Left ventricle myocardium inferior (tissue), 1 donor: ENCODE measurements at regions not wholly inside any gene's neighbourhood (a gene's known extent, or its start where the extent isn't known, plus 50 kb on each side); places are given as distances from the start of the nearest gene placed in this dataset.

Source experiments
- DNase-seq: peaks from one replicate; pipeline ENCODE4 v3.0.0-alpha.2; 2020
- H3K27ac ChIP-seq: fragments of 200-600 bp; replicated peaks from 2 replicates; pipeline ENCODE4 v1.8.0; 2021
- H3K27me3 ChIP-seq: fragments of 200-600 bp; 2 replicates; pipeline ENCODE4 v1.8.0; 2021; ENCODE audit warnings: low read depth
- H3K36me3 ChIP-seq: fragments of 200-600 bp; 2 replicates; pipeline ENCODE4 v1.8.0; 2021
- H3K4me1 ChIP-seq: fragments of 200-600 bp; 2 replicates; pipeline ENCODE4 v1.8.0; 2021
- H3K4me3 ChIP-seq: fragments of 200-600 bp; 2 replicates; pipeline ENCODE4 v1.8.0; 2021; ENCODE audit warnings: mild to moderate bottlenecking, moderate library complexity
- H3K9me3 ChIP-seq: fragments of 200-600 bp; replicated peaks from 2 replicates; pipeline ENCODE4 v1.8.0; 2021
- CTCF ChIP-seq: fragments of 200-600 bp; IDR thresholded peaks from 2 replicates; pipeline ENCODE4 v1.8.0; 2021; ENCODE audit warnings: antibody characterized with exemption, mild to moderate bottlenecking, borderline replicate concordance
- intact Hi-C: fragments of 100-400 bp; cut with micrococcal nuclease; formaldehyde crosslinking; loops from one replicate; pipeline ENCODE4 v1.11.0; 2022
- donor health status: DM: no; HTN: yes; CAD: no; lungs with severe emphysema.

- Histone ChIP-seq H3K36me3 (no peaks in the 10 kb centered on the region), H3K27ac (no peak overlapping the region), H3K4me3 (no peak overlapping the region), H3K9me3 (no peaks in the 10 kb centered on the region), H3K27me3 (no peaks in the 10 kb centered on the region), H3K4me1 (no peaks in the 10 kb centered on the region)
- no peak for TF ChIP-seq CTCF
- no peak for DNase-seq
- intact Hi-C loops = no loop called here
Measured at GRCh38 chr14:42676636-42677035, 1070.0 kb downstream of the LRFN5 start.

GRCh38 chr14:42673963-42674362, 1067.3 kb downstream of the LRFN5 start:
- Histone ChIP-seq H3K4me3 (no peak overlapping the region), H3K9me3 (no peaks in the 10 kb centered on the region), H3K36me3 (no peaks in the 10 kb centered on the region), H3K27me3 (no peaks in the 10 kb centered on the region), H3K27ac (no peak overlapping the region), H3K4me1 (no peaks in the 10 kb centered on the region)
- intact Hi-C loops = no loop called here
- DNase-seq = no peak
- TF ChIP-seq CTCF = no peak

GRCh38 chr14:42671636-42672035, 1065.0 kb downstream of the LRFN5 start:
- no peaks in the 10 kb centered on the region for H3K4me1 ChIP-seq

GRCh38 chr14:42665083-42665482, 1058.4 kb downstream of the LRFN5 start:
- no peak for DNase-seq

More at GRCh38 chr14:42671636-42672035, 1065.0 kb downstream of the LRFN5 start:
- Histone ChIP-seq H3K36me3 (no peaks in the 10 kb centered on the region), H3K4me3 (no peak overlapping the region), H3K27ac (no peak overlapping the region), H3K27me3 (no peaks in the 10 kb centered on the region), H3K9me3 (no peaks in the 10 kb centered on the region)
- DNase-seq = no peak
- intact Hi-C loops = no loop called here
- no peak for TF ChIP-seq CTCF

GRCh38 chr14:42664190-42664589, 1057.5 kb downstream of the LRFN5 start:
- Histone ChIP-seq H3K4me3 (no peak overlapping the region), H3K9me3 (no peaks in the 10 kb centered on the region), H3K36me3 (no peaks in the 10 kb centered on the region), H3K4me1 (no peaks in the 10 kb centered on the region), H3K27ac (no peak overlapping the region), H3K27me3 (no peaks in the 10 kb centered on the region)
- TF ChIP-seq CTCF = no peak
- no peak for DNase-seq
- intact Hi-C loops = no loop called here

More at GRCh38 chr14:42665083-42665482, 1058.4 kb downstream of the LRFN5 start:
- Histone ChIP-seq H3K9me3 (no peaks in the 10 kb centered on the region), H3K4me1 (no peaks in the 10 kb centered on the region), H3K36me3 (no peaks in the 10 kb centered on the region), H3K4me3 (no peak overlapping the region), H3K27me3 (no peaks in the 10 kb centered on the region), H3K27ac (no peak overlapping the region)
- no peak for TF ChIP-seq CTCF
- intact Hi-C loops = no loop called here

GRCh38 chr14:42654707-42655106, 1048.0 kb downstream of the LRFN5 start:
- Histone ChIP-seq H3K4me3 (no peak overlapping the region), H3K4me1 (no peaks in the 10 kb centered on the region), H3K27me3 (no peaks in the 10 kb centered on the region), H3K27ac (no peak overlapping the region), H3K36me3 (no peaks in the 10 kb centered on the region), H3K9me3 (no peaks in the 10 kb centered on the region)
- no peak for TF ChIP-seq CTCF
- DNase-seq = no peak
- intact Hi-C loops = no loop called here
